Neuronal stem cell (in vitro differentiated cells): ENCODE measurements at regions not wholly inside any gene's neighbourhood (a gene's known extent, or its start where the extent isn't known, plus 50 kb on each side); places are given as distances from the start of the nearest gene placed in this dataset.
"Not testable (repeated sequence)": the region's sequence is repeated elsewhere in the genome, so short reads cannot be mapped to it uniquely, and the experiment has no call there.

Experiments used
- DNase-seq: peaks from one replicate; pipeline ENCODE4 v3.0.0-alpha.2; 2013; ENCODE audit warnings: low spot score
- H2AFZ ChIP-seq: one replicate; pipeline ENCODE4 v1.6.1; 2013; ENCODE audit warnings: mild to moderate bottlenecking, low read length, inconsistent platforms
- H2AK5ac ChIP-seq: 2 replicates; pipeline ENCODE4 v1.6.1; 2013; ENCODE audit warnings: low read depth, mild to moderate bottlenecking, inconsistent platforms, low read length, moderate library complexity, mixed read lengths
- H2BK120ac ChIP-seq: 2 replicates; pipeline ENCODE4 v1.6.1; 2013; ENCODE audit warnings: low read depth, mild to moderate bottlenecking, inconsistent platforms, low read length, moderate library complexity, mixed read lengths
- H2BK12ac ChIP-seq: one replicate; pipeline ENCODE4 v1.6.1; 2013; ENCODE audit warnings: low read length, inconsistent platforms
- H2BK15ac ChIP-seq: 2 replicates; pipeline ENCODE4 v1.6.1; 2013; ENCODE audit warnings: mild to moderate bottlenecking, low read length, inconsistent platforms, mixed read lengths
- H2BK5ac ChIP-seq: one replicate; pipeline ENCODE4 v1.6.1; 2013; ENCODE audit warnings: inconsistent platforms, mild to moderate bottlenecking, low read length, moderate library complexity
- H3K14ac ChIP-seq: one replicate; pipeline ENCODE4 v1.6.1; 2013; ENCODE audit warnings: low read length, inconsistent platforms
- H3K18ac ChIP-seq: 2 replicates; pipeline ENCODE4 v1.6.1; 2013; ENCODE audit warnings: low read length, inconsistent platforms
- H3K23ac ChIP-seq: 2 replicates; pipeline ENCODE4 v1.6.1; 2013; ENCODE audit warnings: low read depth, mild to moderate bottlenecking, mixed read lengths, low read length, inconsistent platforms; ENCODE audit not compliant: poor library complexity
- H3K27ac ChIP-seq: replicated peaks from 3 replicates; pipeline ENCODE4 v1.5.1; 2013; ENCODE audit warnings: low read length, inconsistent platforms
- H3K27me3 ChIP-seq, 3 experiments: 2 replicates each; pipeline ENCODE4 v1.6.1; 2013; ENCODE audit warnings: low read length in 3 of 3, mild to moderate bottlenecking in 2 of 3, inconsistent platforms in 1 of 3, low read depth in 1 of 3, mixed read lengths in 1 of 3, moderate library complexity in 1 of 3; ENCODE audit not compliant: control insufficient read depth in 3 of 3, insufficient read depth in 3 of 3
- H3K36me3 ChIP-seq, 2 donors: replicated peaks in 1 of 2; 2 replicates each; pipeline ENCODE4 v1.6.1; 2013; ENCODE audit warnings: low read length in 2 of 2; ENCODE audit not compliant: control insufficient read depth in 2 of 2, insufficient read depth in 2 of 2
- H3K4ac ChIP-seq: 2 replicates; pipeline ENCODE4 v1.6.1; 2013; ENCODE audit warnings: inconsistent platforms, mild to moderate bottlenecking, low read length, moderate library complexity
- H3K4me1 ChIP-seq, 2 donors: 1 replicate in 1 of 2; 2 replicates in 1 of 2; pipeline ENCODE4 v1.6.1; 2013; ENCODE audit warnings: low read length in 2 of 2, low read depth in 1 of 2; ENCODE audit not compliant: control insufficient read depth in 2 of 2, insufficient read depth in 1 of 2
- H3K4me2 ChIP-seq: one replicate; pipeline ENCODE4 v1.6.1; 2013; ENCODE audit warnings: mild to moderate bottlenecking, low read length, inconsistent platforms; ENCODE audit not compliant: insufficient read depth, poor library complexity, severe bottlenecking
- H3K4me3 ChIP-seq, 2 donors: 2 replicates each; pipeline ENCODE4 v1.5.1; 2013; ENCODE audit warnings: low read length in 2 of 2, mild to moderate bottlenecking in 2 of 2, inconsistent platforms in 1 of 2, moderate library complexity in 1 of 2
- H3K79me1 ChIP-seq: one replicate; pipeline ENCODE4 v1.6.1; 2013; ENCODE audit warnings: low read depth, mild to moderate bottlenecking, inconsistent platforms, low read length, moderate library complexity
- H3K9ac ChIP-seq: one replicate; pipeline ENCODE4 v1.6.1; 2013; ENCODE audit warnings: mild to moderate bottlenecking, low read depth, low read length, inconsistent platforms; ENCODE audit not compliant: poor library complexity
- H3K9me3 ChIP-seq, 2 donors: replicated peaks in 1 of 2; 2 replicates each; pipeline versions ENCODE3 to v1.6.1; 2013; ENCODE audit warnings: low read length in 2 of 2, mild to moderate bottlenecking in 2 of 2, inconsistent platforms in 1 of 2, low read depth in 1 of 2, mixed read lengths in 1 of 2, moderate library complexity in 1 of 2; ENCODE audit not compliant: control insufficient read depth in 2 of 2, insufficient read depth in 1 of 2
- H4K8ac ChIP-seq: one replicate; pipeline ENCODE4 v1.6.1; 2013; ENCODE audit warnings: low read depth, mild to moderate bottlenecking, inconsistent platforms, low read length, moderate library complexity
- H4K91ac ChIP-seq: one replicate; pipeline ENCODE4 v1.6.1; 2013; ENCODE audit warnings: low read length, low read depth, mild to moderate bottlenecking, inconsistent platforms; ENCODE audit not compliant: poor library complexity
- WGBS, 2 donors: extraction: QIAGEN DNeasy Blood & Tissue Kit; methylation state at CpG; one replicate each; pipeline ENCODE4 v1.1.7; 2013; ENCODE audit warnings: missing lambda C conversion rate in 2 of 2, mixed read lengths in 1 of 2; ENCODE audit not compliant: insufficient read length in 2 of 2, insufficient replicate concordance in 1 of 2; ENCODE audit errors: extremely low coverage in 2 of 2; 5-methylcytosine and 5-hydroxymethylcytosine counted together

DNA sequence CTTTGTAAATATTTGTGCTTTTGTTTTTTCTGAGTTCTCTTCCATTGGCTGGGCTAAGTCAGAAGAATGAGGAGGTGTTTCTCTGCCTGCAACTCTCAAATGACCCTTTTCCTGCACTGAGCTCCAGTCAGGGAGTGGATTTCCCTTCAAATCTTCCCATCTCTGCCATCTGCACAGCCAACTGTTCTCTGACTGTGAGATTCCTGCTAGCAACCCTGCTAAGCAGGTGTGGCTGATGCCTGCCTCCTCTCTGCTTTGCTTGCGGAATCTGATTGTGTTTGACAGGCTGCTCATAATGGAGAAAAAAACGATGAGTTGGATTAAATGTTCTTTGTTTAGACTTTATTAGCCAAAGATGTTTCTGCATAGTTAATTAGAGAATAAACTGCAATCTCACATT lies 519.8 kb downstream of the TMEM114 start:
- Histone ChIP-seq H3K9me3 (peaks cover 0 to 4% of the 10 kb centered on the region in 2 donors), H3K27me3 (no peaks in the 10 kb centered on the region), H3K18ac (no peak overlapping the region), H3K4me1 (peaks cover 0 to 2% of the 10 kb centered on the region in 2 donors), H3K9ac (no peak overlapping the region), H2AFZ (no peak overlapping the region), H2BK12ac (no peak overlapping the region), H2BK5ac (no peak overlapping the region), H3K23ac (no peak overlapping the region), H3K4me2 (no peak overlapping the region), H3K4me3 (no peak overlapping the region), H3K4ac (no peak overlapping the region), H2AK5ac (no peak overlapping the region), H2BK15ac (no peak overlapping the region), H3K27ac (no peak overlapping the region), H4K91ac (no peak overlapping the region), H2BK120ac (no peak overlapping the region), H4K8ac (no peak overlapping the region), H3K14ac (no peak overlapping the region), H3K36me3 (no peaks in the 10 kb centered on the region), H3K79me1 (no peaks in the 10 kb centered on the region)
- no CpG with 5 or more reads among the region's 2 CpGs for WGBS, 2 donors
- no peak for DNase-seq

DNA sequence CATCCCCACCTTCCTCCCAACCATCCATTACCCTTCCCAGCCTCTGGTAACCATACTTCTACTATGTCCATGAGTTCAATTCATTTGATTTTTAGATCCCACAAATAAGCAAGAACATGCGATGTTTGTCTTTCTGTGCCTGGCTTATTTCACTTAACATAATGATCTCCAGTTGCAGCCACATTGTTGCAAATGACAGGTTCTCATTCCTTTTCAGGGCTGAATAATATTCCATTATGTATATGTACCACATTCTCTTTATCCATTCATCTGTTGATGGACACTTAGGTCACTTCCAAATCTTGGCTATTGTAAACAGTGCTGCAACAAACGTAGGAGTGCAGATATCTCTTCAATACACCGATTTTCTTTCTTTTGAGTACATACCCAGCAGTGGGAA lies 522.1 kb downstream of the TMEM114 start:
- not testable (repeated sequence) for H3K23ac ChIP-seq, H3K9ac ChIP-seq, H2BK12ac ChIP-seq, H3K14ac ChIP-seq, H2AK5ac ChIP-seq, H2BK15ac ChIP-seq, H4K91ac ChIP-seq, DNase-seq, H2AFZ ChIP-seq, H3K27me3 ChIP-seq, H2BK120ac ChIP-seq, H3K27ac ChIP-seq, H3K18ac ChIP-seq, H3K36me3 ChIP-seq, H2BK5ac ChIP-seq, H4K8ac ChIP-seq, H3K79me1 ChIP-seq, H3K4ac ChIP-seq, H3K4me3 ChIP-seq, H3K9me3 ChIP-seq, H3K4me1 ChIP-seq, H3K4me2 ChIP-seq
- no CpG with 5 or more reads among the region's 3 CpGs for WGBS, 2 donors

DNA sequence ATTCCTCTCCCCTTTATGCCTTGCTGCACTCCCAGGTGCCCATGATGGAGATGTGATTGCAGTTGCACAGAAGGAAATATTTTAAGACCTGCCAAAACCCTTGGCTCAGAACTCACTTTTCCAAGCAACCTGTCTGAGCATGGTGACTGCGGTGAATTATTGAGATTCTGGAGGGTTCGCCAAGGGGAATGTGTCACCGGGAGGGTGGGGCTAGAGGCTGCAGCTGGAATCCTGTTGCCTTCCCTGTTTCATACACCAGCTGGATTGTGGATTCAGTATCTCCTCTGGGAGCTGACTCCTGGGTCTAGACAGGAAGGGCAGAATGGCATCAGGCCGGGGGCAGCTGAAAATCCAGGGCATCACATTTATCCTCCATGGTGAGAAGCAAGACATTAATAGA lies 527.2 kb downstream of the TMEM114 start:
- H2BK120ac ChIP-seq, result no peak overlapping the region
- no peak overlapping the region for H2BK15ac ChIP-seq
- no peak overlapping the region for H2AFZ ChIP-seq
- no peak overlapping the region for H3K4me2 ChIP-seq
- H3K27me3 ChIP-seq, result no peaks in the 10 kb centered on the region
- no peak overlapping the region for H3K23ac ChIP-seq
- no peak overlapping the region for H2BK5ac ChIP-seq
- no CpG with 5 or more reads among the region's 4 CpGs for WGBS, 2 donors
- no peak overlapping the region for H2BK12ac ChIP-seq
- H3K4ac ChIP-seq, result no peak overlapping the region
- no peak overlapping the region for H4K91ac ChIP-seq
- H2AK5ac ChIP-seq, result no peak overlapping the region
- H3K18ac ChIP-seq, result peak overlapping the region; percentile 6
- H3K9me3 ChIP-seq, result peaks cover 0 to 4% of the 10 kb centered on the region in 2 donors
- no peak overlapping the region for H3K27ac ChIP-seq
- no peak overlapping the region for H3K4me3 ChIP-seq
- H4K8ac ChIP-seq, result no peak overlapping the region
- no peak overlapping the region for H3K14ac ChIP-seq
- H3K36me3 ChIP-seq, result no peaks in the 10 kb centered on the region
- no peaks in the 10 kb centered on the region for H3K4me1 ChIP-seq
- H3K79me1 ChIP-seq, result no peaks in the 10 kb centered on the region
- DNase-seq, result no peak
- H3K9ac ChIP-seq, result no peak overlapping the region

DNA sequence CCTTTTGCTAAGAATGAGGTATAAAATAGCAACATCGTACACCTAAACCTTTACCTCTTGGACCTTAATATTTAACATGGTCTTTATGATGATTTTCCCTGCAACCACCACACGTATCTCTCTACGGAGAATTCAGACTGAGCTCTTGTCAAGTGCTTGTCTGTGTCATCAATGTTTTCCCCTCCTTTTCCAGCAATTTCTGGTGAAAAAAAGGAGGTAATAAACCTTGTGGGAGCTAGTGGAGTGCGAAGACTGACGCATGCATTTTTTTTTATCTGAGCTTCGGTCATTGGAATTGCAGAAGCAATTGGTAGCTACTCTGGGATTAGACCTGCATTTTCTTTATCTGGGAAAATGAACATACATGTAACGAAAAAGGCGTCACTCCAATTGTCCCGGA lies 527.6 kb downstream of the TMEM114 start:
- WGBS, 2 donors, result no CpG with 5 or more reads among the region's 9 CpGs
- H2BK5ac ChIP-seq, result no peak overlapping the region
- H3K18ac ChIP-seq, result no peak overlapping the region

More for the DNA sequence above, 527.6 kb downstream of the TMEM114 start:
- Histone ChIP-seq H2AFZ (no peak overlapping the region), H3K27me3 (no peaks in the 10 kb centered on the region), H3K79me1 (no peaks in the 10 kb centered on the region), H3K4ac (no peak overlapping the region), H3K36me3 (no peaks in the 10 kb centered on the region), H3K4me1 (no peaks in the 10 kb centered on the region), H3K23ac (no peak overlapping the region), H3K9ac (no peak overlapping the region), H2AK5ac (no peak overlapping the region), H2BK12ac (no peak overlapping the region), H2BK15ac (no peak overlapping the region), H3K27ac (no peak overlapping the region), H4K91ac (no peak overlapping the region), H2BK120ac (no peak overlapping the region), H3K4me2 (no peak overlapping the region), H4K8ac (no peak overlapping the region), H3K14ac (no peak overlapping the region), H3K9me3 (peaks cover 0 to 4% of the 10 kb centered on the region in 2 donors), H3K4me3 (no peak overlapping the region)
- no peak for DNase-seq
